ENCODE measurements at regions not wholly inside any gene's neighbourhood (a gene's known extent, or its start where the extent isn't known, plus 50 kb on each side); places are given as distances from the start of the nearest gene placed in this dataset.

- no peak for TF ChIP-seq CTCF (conservative IDR thresholded peaks at IDR 0.05; ENCODE audit: low read length)
- TF ChIP-seq EZH2phosphoT487 (IDR thresholded peaks at IDR 0.05; ENCODE audit: borderline replicate concordance, low read depth, low read length): no peak
These were observed 117.7 kb downstream of the RPIA start for GRCh38 chr2:88809216-88809615.

Data from OCI-LY7 (cell line).